EL (cell line): ENCODE measurements at regions not wholly inside any gene's neighbourhood (a gene's known extent, or its start where the extent isn't known, plus 50 kb on each side); places are given as distances from the start of the nearest gene placed in this dataset.
"Not testable (repeated sequence)": the region's sequence is repeated elsewhere in the genome, so short reads cannot be mapped to it uniquely, and the experiment has no call there.

Experiments
- DNase-seq: peaks from one replicate; pipeline ENCODE4 v3.0.0-alpha.2; 2016

- DNase-seq = no peak
These were observed 70.8 kb downstream of the SHANK2 start for GRCh38 chr11:71181566-71181965.

- no peak for DNase-seq
These were observed 71.5 kb downstream of the SHANK2 start for GRCh38 chr11:71180694-71181470.

GRCh38 chr11:71179877-71180605 is 72.3 kb downstream of the SHANK2 start:
- DNase-seq = no peak

GRCh38 chr11:71178076-71178475 is 74.3 kb downstream of the SHANK2 start:
- no peak for DNase-seq

GRCh38 chr11:71176812-71177211 is 75.6 kb downstream of the SHANK2 start:
- DNase-seq = no peak

GRCh38 chr11:71173709-71174108 is 78.7 kb downstream of the SHANK2 start:
- no peak for DNase-seq

- DNase-seq = no peak
These were observed 79.7 kb downstream of the SHANK2 start for GRCh38 chr11:71172680-71173079.

GRCh38 chr11:71171576-71171975 is 80.8 kb downstream of the SHANK2 start:
- DNase-seq = no peak

- DNase-seq = no peak
These were observed 81.6 kb downstream of the SHANK2 start for GRCh38 chr11:71170624-71171423.

- no peak for DNase-seq
These were observed 83.1 kb downstream of the SHANK2 start for GRCh38 chr11:71169313-71169712.

GRCh38 chr11:71167814-71168213 is 84.6 kb downstream of the SHANK2 start:
- not testable (repeated sequence) for DNase-seq

- no peak for DNase-seq
These were observed 86.6 kb downstream of the SHANK2 start for GRCh38 chr11:71165771-71166170.

- DNase-seq = no peak
These were observed 87.8 kb downstream of the SHANK2 start for GRCh38 chr11:71164621-71165020.

GRCh38 chr11:71164186-71164585 is 88.2 kb downstream of the SHANK2 start:
- DNase-seq = no peak

GRCh38 chr11:71163371-71163770 is 89.0 kb downstream of the SHANK2 start:
- DNase-seq = no peak

- DNase-seq = no peak
These were observed 93.4 kb downstream of the SHANK2 start for GRCh38 chr11:71158936-71159335.

- DNase-seq = not testable (repeated sequence)
These were observed 94.7 kb downstream of the SHANK2 start for GRCh38 chr11:71157676-71158075.

GRCh38 chr11:71156301-71156700 is 96.1 kb downstream of the SHANK2 start:
- DNase-seq = no peak

- DNase-seq = no peak
These were observed 96.5 kb downstream of the SHANK2 start for GRCh38 chr11:71155846-71156245.

GRCh38 chr11:71154261-71154805 is 98.0 kb downstream of the SHANK2 start:
- no peak for DNase-seq

GRCh38 chr11:71153005-71153390 is 99.4 kb downstream of the SHANK2 start:
- DNase-seq = peak; percentile 58

- not testable (repeated sequence) for DNase-seq
These were observed 99.9 kb downstream of the SHANK2 start for GRCh38 chr11:71152312-71153004.

- no peak for DNase-seq
These were observed 100.8 kb downstream of the SHANK2 start for GRCh38 chr11:71151561-71151960.
